Endothelial cell of umbilical vein (primary cell): ENCODE measurements at regions not wholly inside any gene's neighbourhood (a gene's known extent, or its start where the extent isn't known, plus 50 kb on each side); places are given as distances from the start of the nearest gene placed in this dataset.

ENCODE experiments used
- BruUV-seq: library from RNA; stranded (reverse); fragments of 400-500 nt; replicated peaks from 2 replicates; lab custom pipeline; 2021; lab: Mats Ljungman, UMichigan
- CTCF ChIA-PET: fragments of 300-600, 350-600 bp; sonication (Branson Sonifier 250); formaldehyde crosslinking; loops from one replicate; lab custom pipeline; 2021; ENCODE audit warnings: antibody characterized with exemption, inconsistent platforms; lab: Charles Lee
- POLR2A ChIA-PET: fragments of 300-600, 350-600 bp; sonication (Branson Sonifier 250); formaldehyde crosslinking; loops from one replicate; lab custom pipeline; 2021; ENCODE audit warnings: antibody characterized with exemption, inconsistent platforms; lab: Charles Lee
- DNase-seq: peaks from one replicate; pipeline ENCODE4 v3.0.0-alpha.2; 2011; ENCODE audit warnings: low read depth, low spot score
- FAIRE-seq: peaks from 2 replicates; lab custom pipeline; 2011; peaks lifted over from hg19 to GRCh38; lab: Jason Lieb, UNC
- H2AFZ ChIP-seq: 2 replicates; pipeline ENCODE4 v1.6.0; 2012; ENCODE audit warnings: low read depth, low read length, control low read depth, inconsistent platforms
- H3K27ac ChIP-seq: 2 replicates; pipeline ENCODE4 v1.5.1; 2011; ENCODE audit warnings: low read depth, mild to moderate bottlenecking, control low read depth, low read length, moderate library complexity; ENCODE audit not compliant: insufficient read depth
- H3K27me3 ChIP-seq, 2 experiments: 2 replicates each; pipeline versions ENCODE4 v1.6.0 to v1.6.1; 2011; ENCODE audit warnings: low read length in 2 of 2, mixed read lengths in 1 of 2; ENCODE audit not compliant: control insufficient read depth in 2 of 2, insufficient read depth in 2 of 2
- H3K36me3 ChIP-seq, 2 experiments: 2 replicates in 1 of 2; 3 replicates in 1 of 2; pipeline ENCODE4 v1.5.1; 2011; ENCODE audit warnings: low read length in 2 of 2, mild to moderate bottlenecking in 1 of 2, moderate library complexity in 1 of 2; ENCODE audit not compliant: control insufficient read depth in 2 of 2, insufficient read depth in 2 of 2; ENCODE audit errors: extremely low read depth in 1 of 2
- H3K4me1 ChIP-seq: 3 replicates; pipeline ENCODE4 v1.5.1; 2011; ENCODE audit warnings: mild to moderate bottlenecking, low read length; ENCODE audit not compliant: control insufficient read depth, insufficient read depth; ENCODE audit errors: extremely low read depth
- H3K4me2 ChIP-seq: 2 replicates; pipeline ENCODE4 v1.6.1; 2011; ENCODE audit warnings: low read length, control low read depth, mixed read lengths; ENCODE audit not compliant: insufficient read depth
- H3K4me3 ChIP-seq, 3 experiments: fragments of 200-600 bp in 1 of 3; sonication (generic), shearing (Covaris generic) in 1 of 3; replicated peaks in 1 of 3; 2 replicates each; pipeline ENCODE4 v1.5.1; 2011 to 2016; ENCODE audit warnings: control low read depth in 3 of 3, low read length in 3 of 3, mild to moderate bottlenecking in 2 of 3, inconsistent platforms in 1 of 3, low read depth in 1 of 3, moderate library complexity in 1 of 3; ENCODE audit not compliant: insufficient read depth in 1 of 3
- H3K79me2 ChIP-seq: 2 replicates; pipeline ENCODE4 v1.6.0; 2012; ENCODE audit warnings: low read length, inconsistent platforms; ENCODE audit not compliant: control insufficient read depth, insufficient read depth
- H3K9ac ChIP-seq: replicated peaks from 2 replicates; pipeline ENCODE3; 2011; ENCODE audit warnings: low read length, control low read depth; ENCODE audit not compliant: insufficient read depth; ENCODE audit errors: extremely low read depth
- H3K9me1 ChIP-seq: replicated peaks from 3 replicates; pipeline ENCODE4 v1.6.0; 2011; ENCODE audit warnings: mild to moderate bottlenecking, low read length; ENCODE audit not compliant: control insufficient read depth, insufficient read depth; ENCODE audit errors: extremely low read depth
- H3K9me3 ChIP-seq: replicated peaks from 2 replicates; pipeline ENCODE4 v1.5.1; 2012; ENCODE audit warnings: low read length, inconsistent platforms; ENCODE audit not compliant: control insufficient read depth, insufficient read depth
- H4K20me1 ChIP-seq: replicated peaks from 2 replicates; pipeline ENCODE3; 2011; ENCODE audit warnings: mild to moderate bottlenecking, low read length; ENCODE audit not compliant: control insufficient read depth, insufficient read depth; ENCODE audit errors: extremely low read depth
- EZH2 ChIP-seq: IDR thresholded peaks from 2 replicates; pipeline ENCODE4 v1.6.1; 2012; ENCODE audit warnings: borderline replicate concordance, low read depth, mild to moderate bottlenecking, moderate library complexity, low read length, inconsistent platforms; ENCODE audit not compliant: severe bottlenecking
- FOS ChIP-seq: IDR thresholded peaks from 2 replicates; pipeline ENCODE4 v1.6.1; 2011; ENCODE audit warnings: mild to moderate bottlenecking, low read length, moderate library complexity, borderline replicate concordance; ENCODE audit not compliant: insufficient read depth
- GATA2 ChIP-seq: IDR thresholded peaks from 2 replicates; pipeline ENCODE4 v1.7.0; 2011; ENCODE audit warnings: low read depth, mild to moderate bottlenecking, moderate library complexity, mixed read lengths, low read length; ENCODE audit not compliant: insufficient read length, insufficient read depth
- JUN ChIP-seq: IDR thresholded peaks from 2 replicates; pipeline ENCODE4 v1.6.1; 2011; ENCODE audit warnings: borderline replicate concordance, low read depth; ENCODE audit not compliant: insufficient read length, insufficient read depth
- MAX ChIP-seq: IDR thresholded peaks from 2 replicates; pipeline ENCODE4 v1.6.1; 2011; ENCODE audit not compliant: insufficient read depth, insufficient read length
- MYC ChIP-seq: IDR thresholded peaks from one replicate; pipeline ENCODE4 v1.6.1; 2011; ENCODE audit warnings: mild to moderate bottlenecking, low read depth, low read length
- POLR2A ChIP-seq: IDR thresholded peaks from 2 replicates; pipeline ENCODE4 v1.6.1; 2012; ENCODE audit warnings: low read depth, mild to moderate bottlenecking, control low read depth, low read length
- POLR2AphosphoS5 ChIP-seq: IDR thresholded peaks from 2 replicates; pipeline ENCODE4 v1.6.1; 2012; ENCODE audit warnings: low read depth, mild to moderate bottlenecking, control low read depth, low read length, moderate library complexity; ENCODE audit not compliant: insufficient read depth
- dilution Hi-C: fragments of 300-500 bp; cut with MboI; formaldehyde crosslinking; loops from one replicate; pipeline ENCODE4 v1.15.0; 2019; ENCODE audit warnings: low sequenced_read_pairs; ENCODE audit not compliant: extremely low pct_ligation_motif_present
- intact Hi-C: fragments of 100-400 bp; cut with micrococcal nuclease; formaldehyde crosslinking; loops from one replicate; pipeline ENCODE4 v1.10.0; 2022
- TF ChIP-seq, protein P1 (sequence below), 2 donors: IDR thresholded peaks; 1 replicate in 1 of 2; 2 replicates in 1 of 2; pipeline ENCODE4 v1.5.1; 2011; ENCODE audit warnings: low read length in 2 of 2, mild to moderate bottlenecking in 2 of 2, moderate library complexity in 2 of 2, control low read depth in 1 of 2, inconsistent platforms in 1 of 2, low read depth in 1 of 2; ENCODE audit not compliant: insufficient read depth in 1 of 2; ENCODE audit errors: extremely low read depth in 1 of 2

DNA sequence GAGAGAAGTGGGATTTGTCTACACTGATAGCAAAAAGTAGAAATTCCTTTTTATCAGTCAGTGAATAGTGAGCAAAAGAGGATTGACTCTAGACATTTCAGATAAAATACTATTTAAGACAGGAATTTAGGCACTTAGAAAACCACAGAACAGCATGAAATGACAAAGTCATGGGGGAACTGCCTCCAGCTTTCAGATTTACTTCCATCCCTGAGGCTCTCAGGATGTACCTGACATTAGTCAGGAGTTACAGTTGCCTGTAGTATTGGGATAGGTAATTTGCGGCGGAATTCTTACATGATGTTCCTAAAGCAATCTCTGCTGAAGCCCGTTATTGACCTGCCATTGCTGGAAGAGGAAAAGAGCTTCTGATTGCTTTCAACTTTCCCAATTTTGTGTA lies 337.1 kb upstream of the MAP2 start:
- H3K27me3 ChIP-seq = no peaks in the 10 kb centered on the region
- H3K36me3 ChIP-seq = no peaks in the 10 kb centered on the region
- no peak for DNase-seq
- no peaks in the 10 kb centered on the region for H3K4me1 ChIP-seq
- no peak overlapping the region for H3K4me2 ChIP-seq
- dilution Hi-C loops (no loop called here), intact Hi-C loops (no loop called here)
- CTCF ChIA-PET = no interaction called here
- H2AFZ ChIP-seq = no peak overlapping the region
- H3K9me3 ChIP-seq = no peaks in the 10 kb centered on the region
- no peak for TF ChIP-seq POLR2AphosphoS5
- no peak for TF ChIP-seq POLR2A
- TF ChIP-seq, protein P1, sequence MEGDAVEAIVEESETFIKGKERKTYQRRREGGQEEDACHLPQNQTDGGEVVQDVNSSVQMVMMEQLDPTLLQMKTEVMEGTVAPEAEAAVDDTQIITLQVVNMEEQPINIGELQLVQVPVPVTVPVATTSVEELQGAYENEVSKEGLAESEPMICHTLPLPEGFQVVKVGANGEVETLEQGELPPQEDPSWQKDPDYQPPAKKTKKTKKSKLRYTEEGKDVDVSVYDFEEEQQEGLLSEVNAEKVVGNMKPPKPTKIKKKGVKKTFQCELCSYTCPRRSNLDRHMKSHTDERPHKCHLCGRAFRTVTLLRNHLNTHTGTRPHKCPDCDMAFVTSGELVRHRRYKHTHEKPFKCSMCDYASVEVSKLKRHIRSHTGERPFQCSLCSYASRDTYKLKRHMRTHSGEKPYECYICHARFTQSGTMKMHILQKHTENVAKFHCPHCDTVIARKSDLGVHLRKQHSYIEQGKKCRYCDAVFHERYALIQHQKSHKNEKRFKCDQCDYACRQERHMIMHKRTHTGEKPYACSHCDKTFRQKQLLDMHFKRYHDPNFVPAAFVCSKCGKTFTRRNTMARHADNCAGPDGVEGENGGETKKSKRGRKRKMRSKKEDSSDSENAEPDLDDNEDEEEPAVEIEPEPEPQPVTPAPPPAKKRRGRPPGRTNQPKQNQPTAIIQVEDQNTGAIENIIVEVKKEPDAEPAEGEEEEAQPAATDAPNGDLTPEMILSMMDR (IDR thresholded peaks at IDR 0.05; ENCODE audit: extremely low read depth in 1 of 2, insufficient read depth in 1 of 2, low read depth in 1 of 2, low read length in 2 of 2) = no peak
- no peak for TF ChIP-seq MAX
- TF ChIP-seq GATA2 = no peak
- H3K27ac ChIP-seq = no peak overlapping the region
- no peak overlapping the region for H3K4me3 ChIP-seq
- no peaks in the 10 kb centered on the region for H3K9me1 ChIP-seq
- H4K20me1 ChIP-seq = no peaks in the 10 kb centered on the region
- no peaks in the 10 kb centered on the region for H3K79me2 ChIP-seq
- no peak overlapping the region for H3K9ac ChIP-seq
- BruUV-seq = no TSS peak
- FAIRE-seq = no peak
- POLR2A ChIA-PET = no interaction called here

GRCh38 chr2:209091056-209091455 lies 332.8 kb upstream of the MAP2 start:
- Histone ChIP-seq H3K36me3 (no peaks in the 10 kb centered on the region), H3K4me1 (no peaks in the 10 kb centered on the region), H2AFZ (no peak overlapping the region), H3K9me3 (no peaks in the 10 kb centered on the region), H3K9me1 (no peaks in the 10 kb centered on the region), H3K4me3 (no peak overlapping the region), H3K27ac (no peak overlapping the region), H3K79me2 (no peaks in the 10 kb centered on the region), H4K20me1 (no peaks in the 10 kb centered on the region), H3K4me2 (no peak overlapping the region), H3K9ac (no peak overlapping the region), H3K27me3 (no peaks in the 10 kb centered on the region)
- DNase-seq (no peak), FAIRE-seq (no peak)
- no peak for TF ChIP-seq JUN
- TF ChIP-seq, protein P1 (IDR thresholded peaks at IDR 0.05; ENCODE audit: extremely low read depth in 1 of 2, insufficient read depth in 1 of 2, low read depth in 1 of 2, low read length in 2 of 2) = no peak
- no peak for TF ChIP-seq POLR2A
- TF ChIP-seq POLR2AphosphoS5 = no peak
- no peak for TF ChIP-seq GATA2
- TF ChIP-seq MAX = no peak
- no peak for TF ChIP-seq MYC
- no peak for TF ChIP-seq EZH2
- TF ChIP-seq FOS = no peak
- ChIA-PET CTCF (no interaction called here), POLR2A (no interaction called here)
- intact Hi-C loops (no loop called here), dilution Hi-C loops (no loop called here)
- BruUV-seq = no TSS peak
